Mucosa of gallbladder (tissue), 1 donor: ENCODE measurements at regions not wholly inside any gene's neighbourhood (a gene's known extent, or its start where the extent isn't known, plus 50 kb on each side); places are given as distances from the start of the nearest gene placed in this dataset.
A peak's percentile ranks its signal among the peaks of the same experiment; 100 is the strongest.

ENCODE experiments used
- DNase-seq: peaks from one replicate; pipeline ENCODE4 v3.0.0-alpha.2; 2020; ENCODE audit warnings: low spot score
- donor health status: DM: no; HTN: no; CAD: no.

GRCh38 chr7:21218155-21218554 lies 209.7 kb upstream of the SP4 start:
- no peak for DNase-seq

GRCh38 chr7:21221130-21221529 lies 206.8 kb upstream of the SP4 start:
- no peak for DNase-seq

GRCh38 chr7:21238400-21239116 lies 189.3 kb upstream of the SP4 start:
- no peak for DNase-seq

GRCh38 chr7:21243265-21243664 lies 184.6 kb upstream of the SP4 start:
- no peak for DNase-seq

- DNase-seq: peak; percentile 22
These were observed 176.6 kb upstream of the SP4 start for GRCh38 chr7:21251151-21251800.

- peak; percentile 29 for DNase-seq
These were observed 173.9 kb upstream of the SP4 start for GRCh38 chr7:21253740-21254687.

- DNase-seq: peak; percentile 14
These were observed 171.5 kb upstream of the SP4 start for GRCh38 chr7:21256310-21256877.

GRCh38 chr7:21260939-21261338 lies 166.9 kb upstream of the SP4 start:
- DNase-seq: no peak

- no peak for DNase-seq
These were observed 166.0 kb upstream of the SP4 start for GRCh38 chr7:21261627-21262594.

GRCh38 chr7:21269021-21269420 lies 158.9 kb upstream of the SP4 start:
- no peak for DNase-seq

GRCh38 chr7:21276471-21277035 lies 151.3 kb upstream of the SP4 start:
- no peak for DNase-seq

- DNase-seq: no peak
These were observed 148.9 kb upstream of the SP4 start for GRCh38 chr7:21278944-21279343.

- no peak for DNase-seq
These were observed 146.7 kb upstream of the SP4 start for GRCh38 chr7:21281193-21281592.

GRCh38 chr7:21293771-21294170 lies 134.1 kb upstream of the SP4 start:
- no peak for DNase-seq

- no peak for DNase-seq
These were observed 128.1 kb upstream of the SP4 start for GRCh38 chr7:21299766-21300165.

GRCh38 chr7:21300692-21301091 lies 127.2 kb upstream of the SP4 start:
- no peak for DNase-seq

GRCh38 chr7:21304808-21305375 lies 123.0 kb upstream of the SP4 start:
- no peak for DNase-seq

GRCh38 chr7:21305455-21306235 lies 122.2 kb upstream of the SP4 start:
- DNase-seq: no peak

- no peak for DNase-seq
These were observed 112.9 kb upstream of the SP4 start for GRCh38 chr7:21314954-21315353.
